ENCODE measurements at regions not wholly inside any gene's neighbourhood (a gene's known extent, or its start where the extent isn't known, plus 50 kb on each side); places are given as distances from the start of the nearest gene placed in this dataset.

DNA sequence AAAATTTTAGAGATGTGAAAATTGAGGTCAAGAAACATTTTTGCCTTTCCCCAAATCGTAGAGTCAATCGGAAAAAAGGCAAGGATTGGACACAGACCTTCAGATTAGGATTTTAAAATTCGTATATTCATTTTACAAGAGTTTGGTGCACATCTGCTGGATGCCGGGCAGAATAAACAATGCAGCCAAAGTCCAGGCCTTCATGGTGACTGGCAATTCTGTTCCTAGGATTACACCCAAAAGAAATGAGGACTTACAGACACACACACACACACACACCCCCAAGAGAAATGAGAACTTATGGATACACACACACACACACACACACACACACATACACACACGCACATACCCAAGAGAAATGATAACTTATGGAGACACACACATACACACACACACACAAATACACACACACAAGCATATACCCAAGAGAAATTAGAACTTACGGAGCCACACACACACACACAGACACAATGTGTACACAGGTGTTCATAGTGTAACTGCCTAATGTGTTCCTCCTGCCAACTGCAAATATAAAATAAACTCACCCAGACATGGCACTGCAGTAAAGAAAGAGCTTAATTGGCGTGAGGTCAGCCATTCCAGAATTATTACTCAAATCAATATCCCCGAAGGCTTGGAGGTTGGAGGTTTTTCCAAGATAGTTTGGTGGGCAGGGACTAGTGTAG lies 165.7 kb upstream of the STS start:
- no peak for TF ChIP-seq EP300 (IDR thresholded peaks at IDR 0.05)
- TF ChIP-seq, protein P1, sequence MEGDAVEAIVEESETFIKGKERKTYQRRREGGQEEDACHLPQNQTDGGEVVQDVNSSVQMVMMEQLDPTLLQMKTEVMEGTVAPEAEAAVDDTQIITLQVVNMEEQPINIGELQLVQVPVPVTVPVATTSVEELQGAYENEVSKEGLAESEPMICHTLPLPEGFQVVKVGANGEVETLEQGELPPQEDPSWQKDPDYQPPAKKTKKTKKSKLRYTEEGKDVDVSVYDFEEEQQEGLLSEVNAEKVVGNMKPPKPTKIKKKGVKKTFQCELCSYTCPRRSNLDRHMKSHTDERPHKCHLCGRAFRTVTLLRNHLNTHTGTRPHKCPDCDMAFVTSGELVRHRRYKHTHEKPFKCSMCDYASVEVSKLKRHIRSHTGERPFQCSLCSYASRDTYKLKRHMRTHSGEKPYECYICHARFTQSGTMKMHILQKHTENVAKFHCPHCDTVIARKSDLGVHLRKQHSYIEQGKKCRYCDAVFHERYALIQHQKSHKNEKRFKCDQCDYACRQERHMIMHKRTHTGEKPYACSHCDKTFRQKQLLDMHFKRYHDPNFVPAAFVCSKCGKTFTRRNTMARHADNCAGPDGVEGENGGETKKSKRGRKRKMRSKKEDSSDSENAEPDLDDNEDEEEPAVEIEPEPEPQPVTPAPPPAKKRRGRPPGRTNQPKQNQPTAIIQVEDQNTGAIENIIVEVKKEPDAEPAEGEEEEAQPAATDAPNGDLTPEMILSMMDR (IDR thresholded peaks at IDR 0.05): no peak
- no peak for TF ChIP-seq POLR2A (IDR thresholded peaks at IDR 0.05)

Measured in tibial nerve (tissue), 4 donors.